Stimulated activated CD8-positive, alpha-beta memory T cell treated with anti-CD3 and anti-CD28 coated beads, Interleukin-12 subunit alpha, Interleukin-12 subunit beta, amount 100 ng/mL, for 4 hours (primary cell): ENCODE measurements at regions not wholly inside any gene's neighbourhood (a gene's known extent, or its start where the extent isn't known, plus 50 kb on each side); places are given as distances from the start of the nearest gene placed in this dataset.
"Not testable (repeated sequence)": the region's sequence is repeated elsewhere in the genome, so short reads cannot be mapped to it uniquely, and the experiment has no call there.

Experiments used
- DNase-seq: peaks from one replicate; pipeline ENCODE4 v3.0.0-alpha.2; 2020; ENCODE audit warnings: low read depth

DNA sequence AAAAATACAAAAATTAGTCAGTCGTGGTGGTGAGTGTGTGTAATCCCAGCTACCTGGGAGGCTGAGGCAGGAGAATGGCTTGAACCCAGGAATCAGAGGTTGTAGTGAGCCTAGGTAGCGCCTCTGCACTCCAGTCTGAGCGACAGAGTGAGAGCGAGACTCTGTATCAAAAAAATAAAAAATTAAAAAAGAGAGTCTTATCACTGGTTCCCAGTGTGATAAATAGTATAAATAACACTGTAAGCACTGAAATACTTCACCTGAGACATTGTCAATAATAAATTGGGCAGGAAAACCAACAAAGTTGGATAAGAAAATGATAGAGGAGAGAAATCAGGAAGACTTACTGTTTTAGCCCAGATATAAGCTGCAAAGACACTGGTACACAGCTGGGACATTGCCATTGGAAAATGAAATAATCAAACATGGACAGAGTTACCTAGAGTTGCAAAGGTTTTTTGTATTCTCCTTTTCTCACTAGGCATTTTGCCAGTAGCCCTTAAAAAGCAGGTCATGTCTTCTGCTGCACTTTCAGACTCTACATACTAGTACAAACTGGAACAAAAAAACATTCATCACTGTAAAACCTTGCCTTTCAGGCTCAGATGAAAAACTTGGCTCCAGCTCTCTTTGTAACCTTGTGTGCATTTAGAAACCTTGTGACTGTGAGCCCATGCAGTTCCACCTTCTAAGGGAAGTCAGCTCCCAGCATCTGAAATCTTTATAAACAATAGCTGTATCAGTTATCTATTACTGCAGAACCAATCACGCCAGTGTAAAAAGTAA lies 55.0 kb upstream of the PPP1R2C start:
- no peak for DNase-seq

DNA sequence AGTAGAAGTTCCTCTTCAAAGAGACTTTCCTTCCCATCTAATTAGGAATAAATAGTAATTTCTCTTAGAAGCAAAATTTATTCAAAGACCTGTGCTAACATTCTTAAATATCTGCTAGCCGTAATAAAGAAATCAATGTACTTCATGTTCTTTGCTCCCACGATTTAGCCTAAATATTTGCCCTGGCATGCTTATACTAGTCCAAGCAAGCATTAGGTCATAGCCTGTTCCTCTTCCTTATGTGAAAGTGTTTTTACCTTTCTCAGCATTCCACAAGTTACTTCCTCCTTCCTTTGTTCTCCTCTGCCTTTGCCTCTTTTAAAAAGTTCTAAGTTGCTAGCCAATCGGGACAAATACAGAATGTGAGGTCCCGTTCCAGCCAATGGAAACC lies 55.6 kb upstream of the PPP1R2C start:
- DNase-seq, result not testable (repeated sequence)

DNA sequence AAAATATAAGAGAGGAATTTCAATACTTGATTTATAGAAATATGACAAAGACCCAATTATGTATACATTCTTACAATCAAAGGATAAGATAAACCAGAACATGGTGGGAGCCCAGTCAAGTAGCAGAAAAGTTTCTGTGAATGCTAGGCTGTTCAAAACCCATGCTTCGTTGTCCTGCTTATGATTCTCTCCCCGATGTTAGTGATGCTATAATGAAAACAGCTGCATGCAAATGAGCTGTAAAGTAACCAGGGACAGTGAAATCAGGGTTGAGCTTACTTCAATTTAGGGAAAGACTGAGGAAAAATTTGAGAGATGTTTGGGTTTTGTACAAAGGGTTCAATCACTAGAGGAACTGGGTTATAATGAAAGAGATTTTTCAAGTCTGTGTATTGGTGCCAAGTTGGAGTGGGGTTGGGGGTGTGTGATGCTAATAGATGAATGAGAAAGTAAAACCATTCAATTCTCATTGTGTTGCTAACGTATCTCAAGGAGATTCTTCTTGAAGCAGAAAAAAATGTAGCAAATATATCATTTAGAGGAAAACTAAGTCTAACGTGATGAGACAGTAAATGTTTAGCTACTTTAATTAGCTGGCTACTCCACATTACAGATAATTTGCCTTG lies 59.3 kb upstream of the PPP1R2C start:
- DNase-seq, result no peak

DNA sequence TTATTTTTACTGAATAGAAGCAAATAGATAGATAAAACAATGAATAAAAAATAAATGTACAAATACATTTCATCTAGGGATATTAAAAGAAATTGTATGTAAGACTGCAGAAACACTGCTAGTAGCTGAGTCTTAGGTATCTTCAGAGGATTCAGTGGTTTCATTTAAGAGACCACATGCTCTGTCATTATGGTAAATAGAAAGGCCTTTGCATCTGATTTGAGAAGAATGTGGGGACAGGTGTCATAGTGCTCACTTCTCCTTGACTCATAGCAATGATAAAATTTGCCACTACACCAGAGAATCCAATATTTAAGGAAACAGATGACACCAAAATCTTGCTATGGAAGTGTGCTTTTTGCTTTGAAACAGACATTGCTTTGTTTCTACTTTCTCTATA lies 59.8 kb upstream of the PPP1R2C start:
- DNase-seq, result no peak

DNA sequence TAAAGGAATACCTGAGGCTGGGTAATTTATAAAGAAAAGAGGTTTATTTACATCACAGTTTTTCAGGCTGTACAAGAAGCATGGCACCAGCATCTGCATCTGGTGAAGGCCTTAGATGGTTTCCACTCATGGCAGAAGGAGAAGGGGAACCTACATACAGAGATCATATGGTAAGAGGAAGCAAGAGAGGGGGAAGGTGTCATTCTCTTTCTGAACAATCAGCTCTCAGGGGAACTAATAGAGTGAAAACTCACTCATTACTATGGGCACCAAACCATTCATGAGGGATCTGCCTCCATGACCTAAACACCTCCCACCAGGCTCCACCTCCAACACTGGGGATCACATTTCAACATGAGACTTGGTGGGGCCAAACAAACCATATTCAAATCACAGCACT lies 61.7 kb upstream of the PPP1R2C start:
- no peak for DNase-seq

DNA sequence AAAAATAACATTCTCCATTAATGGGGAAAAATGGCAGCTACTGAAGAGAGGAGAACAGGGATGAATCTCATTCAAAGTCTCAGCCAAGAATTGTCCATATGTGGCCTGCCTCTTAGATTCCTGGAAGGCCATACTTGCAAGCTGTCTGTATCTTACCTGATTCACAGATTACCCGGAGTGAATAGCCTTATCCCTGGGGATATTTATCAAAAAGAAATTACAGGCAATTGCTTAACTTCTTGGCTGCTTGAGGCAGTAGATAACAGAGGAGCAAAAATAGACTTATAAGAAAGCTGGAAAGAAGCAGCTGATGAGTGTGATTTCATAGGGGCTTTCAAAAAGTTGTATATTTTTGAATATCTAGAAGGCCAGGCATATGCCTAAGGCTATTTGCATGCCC lies 68.8 kb upstream of the PPP1R2C start:
- no peak for DNase-seq

DNA sequence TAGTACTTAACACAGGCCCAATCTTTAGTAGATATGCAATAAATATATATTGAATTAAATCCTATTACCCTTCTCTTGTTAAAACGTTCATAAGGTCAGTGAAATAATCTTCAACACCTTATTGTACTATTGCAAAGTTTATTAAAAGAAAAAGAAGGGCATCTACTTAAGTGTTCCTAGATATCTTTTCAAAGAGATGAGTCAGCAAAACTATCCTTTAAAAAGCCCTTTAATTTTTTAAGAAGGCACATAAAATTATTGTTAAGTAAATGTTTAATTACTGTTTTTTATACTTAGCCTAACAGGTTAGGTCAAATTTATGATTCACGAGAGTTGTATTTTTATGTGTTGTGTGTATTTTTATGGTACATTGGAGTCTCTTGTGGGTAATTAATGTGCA lies 77.3 kb upstream of the PPP1R2C start:
- DNase-seq, result no peak

DNA sequence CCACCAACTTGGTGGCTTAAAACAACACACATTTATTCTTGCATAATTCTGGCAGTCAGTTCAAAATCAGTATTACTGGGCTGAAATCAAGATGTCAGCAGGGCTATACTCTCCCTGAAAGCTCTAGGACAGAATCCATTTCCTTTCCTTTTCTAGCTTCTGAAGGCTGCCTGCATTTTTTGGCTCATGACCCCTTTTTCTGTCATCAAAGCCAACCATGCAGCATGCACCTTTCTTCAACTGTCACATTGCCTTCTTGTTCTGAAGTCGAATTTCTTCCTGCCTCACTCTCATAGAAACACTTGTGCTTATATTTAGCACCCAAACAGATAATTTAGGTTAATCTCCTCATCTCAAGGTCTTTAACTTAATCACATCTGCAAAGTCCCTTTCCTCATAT lies 79.8 kb upstream of the PPP1R2C start:
- no peak for DNase-seq

DNA sequence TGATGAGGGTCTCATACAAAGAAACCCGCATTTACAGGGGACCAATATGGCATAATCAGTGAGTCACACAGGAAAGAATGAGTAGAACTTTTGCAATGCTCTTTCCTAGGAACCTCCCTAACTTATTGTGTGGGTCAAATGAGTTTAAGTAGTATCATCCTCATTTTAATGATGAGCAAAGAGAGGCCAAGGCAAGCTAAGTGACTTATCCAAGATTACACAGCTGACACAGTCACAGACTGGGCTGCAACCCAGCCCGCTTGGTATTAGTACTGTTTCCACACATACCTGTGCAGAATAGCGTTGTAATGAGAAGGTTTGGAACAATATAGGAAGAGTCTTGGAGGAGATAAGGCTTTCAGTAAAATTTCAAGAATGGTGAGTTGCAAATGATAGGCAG lies 91.0 kb upstream of the PPP1R2C start:
- DNase-seq, result no peak

DNA sequence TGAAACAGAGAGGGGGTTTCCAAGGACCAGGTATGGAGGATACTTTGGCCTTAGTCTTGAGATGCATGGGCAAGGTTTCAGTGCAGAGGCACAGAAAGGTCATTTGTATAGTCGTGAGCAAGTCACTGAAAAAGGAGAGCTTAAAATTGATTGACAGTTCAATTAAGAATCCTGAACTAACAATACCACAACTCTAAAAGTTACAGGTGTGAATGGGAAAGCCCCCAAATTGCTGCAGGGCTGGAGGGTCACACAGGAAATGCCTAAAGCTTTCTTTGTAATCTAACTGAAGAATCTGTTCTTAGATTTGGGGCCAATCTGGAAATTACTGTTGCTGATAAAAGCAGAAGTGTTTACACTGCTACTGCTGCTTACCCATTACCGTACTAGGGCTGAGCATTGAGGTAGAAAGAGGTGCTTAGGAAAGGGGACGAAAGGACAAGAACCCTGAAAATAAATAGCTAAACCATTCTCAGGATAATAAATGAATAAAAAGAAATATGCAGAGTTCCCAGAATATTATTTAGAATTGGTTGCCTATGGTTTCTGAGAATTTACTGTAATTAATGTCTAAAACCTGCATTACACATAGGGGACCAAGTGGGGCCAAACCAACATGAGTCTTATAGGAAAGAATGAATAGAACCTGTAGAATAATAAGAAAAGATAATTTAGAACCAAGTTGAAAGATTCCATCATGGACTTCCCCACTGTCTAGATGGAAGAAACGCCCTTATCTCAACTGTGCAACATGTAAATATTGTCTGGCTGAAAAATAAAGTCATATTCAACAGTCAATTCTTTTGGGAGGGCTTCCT lies 91.9 kb upstream of the PPP1R2C start:
- DNase-seq, result no peak

DNA sequence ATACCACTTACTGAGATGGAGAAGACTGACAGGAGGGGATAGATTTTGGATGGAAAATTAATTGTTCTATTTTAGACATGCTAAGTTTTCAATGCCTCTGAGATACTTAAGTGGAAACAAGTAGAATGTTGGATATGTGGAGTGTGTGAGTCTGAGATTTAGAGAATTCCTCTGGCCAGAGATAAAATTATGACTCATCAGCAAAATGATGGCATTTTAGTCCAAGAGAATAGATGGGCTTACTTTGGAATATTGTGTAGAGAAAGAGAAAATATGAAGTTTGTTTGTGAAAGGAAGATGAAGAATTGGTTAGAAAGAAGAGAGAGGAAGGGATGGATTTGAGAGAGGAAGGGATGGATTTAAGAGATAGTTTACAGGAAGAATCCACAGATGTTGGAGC lies 108.6 kb upstream of the PPP1R2C start:
- DNase-seq, result no peak

DNA sequence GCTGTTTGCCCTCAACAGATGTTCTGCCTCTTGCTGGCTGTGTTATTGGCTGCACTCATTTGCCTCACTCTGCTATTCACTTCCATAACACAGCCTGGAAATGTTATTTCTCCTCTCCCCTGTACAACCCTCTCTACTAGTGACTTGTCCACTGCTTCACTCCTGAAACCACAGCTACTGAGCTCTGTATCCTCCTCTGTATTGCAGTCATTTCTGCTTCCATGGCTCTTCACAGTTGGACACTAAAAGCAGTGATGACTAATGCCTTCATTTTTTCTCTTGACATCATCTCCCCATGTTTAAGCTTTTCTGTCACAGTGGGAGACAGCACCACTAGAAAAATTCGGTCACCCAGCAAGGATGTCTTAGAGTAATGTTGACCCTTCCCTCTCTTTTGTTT lies 123.0 kb upstream of the PPP1R2C start:
- no peak for DNase-seq

DNA sequence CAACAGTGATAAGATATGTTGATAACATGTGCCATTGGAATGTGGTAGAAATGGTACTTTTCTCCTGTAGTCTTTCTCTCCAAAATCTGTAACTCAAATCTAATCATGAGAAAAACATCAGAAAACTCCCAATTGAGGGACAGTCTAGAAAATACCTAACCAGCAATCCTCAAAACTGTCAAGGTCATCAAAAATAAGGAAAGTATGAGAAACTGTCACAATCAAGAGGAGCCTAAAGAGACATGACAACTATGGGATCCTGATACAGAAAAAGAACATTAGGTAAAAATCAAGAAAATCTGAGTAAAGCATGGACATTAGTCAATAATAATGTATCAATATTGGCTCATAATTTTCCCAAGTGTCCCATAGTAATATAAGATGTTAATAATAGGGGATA lies 124.5 kb upstream of the PPP1R2C start:
- no peak for DNase-seq

DNA sequence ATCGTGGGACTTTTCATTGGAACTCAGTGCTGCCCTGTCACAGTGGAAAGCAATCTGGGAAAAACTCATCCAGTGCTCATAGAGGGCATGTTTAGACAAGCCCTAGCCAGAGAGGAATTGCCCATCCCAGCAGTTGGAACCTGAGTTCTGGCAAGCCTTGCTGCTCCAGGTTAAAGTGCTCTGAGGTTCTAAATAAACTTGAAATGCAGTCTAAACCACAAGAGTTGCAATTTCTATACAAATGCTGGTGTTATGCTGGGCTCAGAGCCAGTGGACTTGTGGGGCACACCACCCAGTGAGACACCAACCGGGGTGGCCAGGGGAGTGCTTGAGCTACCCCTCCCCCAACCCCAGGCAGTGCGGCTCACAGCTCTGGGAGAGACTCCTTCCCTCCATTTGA lies 142.8 kb upstream of the PPP1R2C start:
- DNase-seq, result no peak

DNA sequence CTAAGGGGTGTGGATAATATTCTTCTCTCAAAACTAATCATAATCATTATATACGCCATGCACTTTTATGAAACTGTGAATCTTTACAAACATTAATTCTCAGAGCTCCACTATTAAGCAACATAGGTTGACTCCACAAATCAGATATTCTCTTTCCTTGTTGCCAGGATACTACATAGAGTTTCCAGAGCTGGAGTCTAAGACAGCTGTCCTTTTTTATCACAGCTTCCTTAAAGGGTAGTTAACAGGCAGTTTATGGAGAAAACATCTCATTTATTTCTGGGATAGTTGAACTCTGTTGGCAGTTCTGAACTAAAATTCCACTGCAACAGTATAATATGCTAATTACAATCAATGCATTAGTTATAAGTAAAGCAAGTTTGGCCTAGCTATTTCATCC lies 152.1 kb upstream of the PPP1R2C start:
- no peak for DNase-seq

DNA sequence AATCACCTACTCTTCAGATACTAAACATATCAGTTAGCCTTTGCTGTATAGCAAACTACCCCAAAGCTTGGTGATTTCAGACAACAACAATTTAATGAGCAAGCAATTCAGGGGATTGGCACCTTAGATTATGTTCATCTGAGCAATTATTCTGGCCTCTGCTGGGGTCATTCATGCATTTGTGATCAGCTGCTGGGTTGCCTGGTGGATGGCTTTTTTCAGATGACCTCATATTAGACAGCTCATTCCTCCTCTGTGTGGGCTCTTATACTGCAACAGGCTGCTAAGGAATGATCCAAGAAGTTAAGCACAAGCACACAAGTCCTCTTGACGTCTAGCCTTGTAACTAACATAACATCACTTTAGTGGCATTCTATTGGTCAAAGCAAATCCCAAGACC lies 153.0 kb upstream of the PPP1R2C start:
- no peak for DNase-seq

DNA sequence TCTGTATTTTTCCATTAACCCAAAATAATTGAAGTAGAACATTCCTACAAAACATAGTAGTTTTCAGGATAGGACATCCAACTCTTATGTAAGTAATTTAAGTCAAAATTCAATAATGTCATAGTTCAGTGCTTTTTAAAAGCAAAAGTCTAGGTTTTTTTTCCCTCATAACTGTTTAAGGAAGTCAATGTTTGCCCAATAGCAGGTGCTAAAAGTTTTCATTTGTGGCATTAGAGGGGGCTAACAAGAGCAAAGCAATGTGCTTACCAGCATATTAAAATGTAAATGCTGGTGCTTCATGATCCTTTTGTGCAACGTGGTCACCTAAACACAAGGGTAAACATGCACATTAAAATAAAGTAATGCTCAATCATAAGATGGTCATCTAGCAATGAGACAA lies 155.2 kb upstream of the PPP1R2C start:
- DNase-seq, result no peak

DNA sequence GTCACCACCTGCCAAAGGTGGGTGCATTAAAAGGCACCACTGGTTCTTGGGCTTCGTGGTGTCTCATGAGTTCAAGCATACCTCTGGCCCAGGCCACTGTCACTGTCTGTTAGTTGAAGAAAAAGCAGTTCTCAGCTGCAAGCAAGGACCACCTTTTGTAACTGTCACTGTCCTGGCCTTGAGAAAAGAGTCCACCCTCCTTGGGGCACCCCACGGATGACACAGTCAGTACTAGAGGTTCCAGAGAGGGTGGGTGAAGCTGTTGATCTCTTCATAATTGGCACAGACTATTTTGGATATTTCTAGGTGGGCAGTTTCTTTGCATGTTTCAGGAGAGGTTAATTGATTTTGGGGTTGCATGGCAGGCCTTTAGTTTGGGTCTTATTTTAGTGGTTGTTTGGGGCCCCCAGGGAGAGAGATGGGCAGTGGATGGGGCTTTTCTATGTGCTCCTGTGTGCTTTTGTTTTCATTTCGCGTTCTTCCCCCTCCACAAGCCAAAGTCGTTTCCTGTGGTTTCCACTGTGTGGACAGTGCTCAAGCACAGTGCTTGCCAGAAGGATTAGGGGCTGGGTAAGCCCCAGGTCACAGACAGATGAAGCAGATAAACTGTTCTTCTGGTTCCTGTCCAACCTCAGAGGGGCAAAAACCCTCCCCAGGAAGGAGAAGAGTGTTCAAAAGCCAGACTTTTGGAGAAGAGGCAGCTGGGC lies 156.2 kb upstream of the PPP1R2C start:
- no peak for DNase-seq

DNA sequence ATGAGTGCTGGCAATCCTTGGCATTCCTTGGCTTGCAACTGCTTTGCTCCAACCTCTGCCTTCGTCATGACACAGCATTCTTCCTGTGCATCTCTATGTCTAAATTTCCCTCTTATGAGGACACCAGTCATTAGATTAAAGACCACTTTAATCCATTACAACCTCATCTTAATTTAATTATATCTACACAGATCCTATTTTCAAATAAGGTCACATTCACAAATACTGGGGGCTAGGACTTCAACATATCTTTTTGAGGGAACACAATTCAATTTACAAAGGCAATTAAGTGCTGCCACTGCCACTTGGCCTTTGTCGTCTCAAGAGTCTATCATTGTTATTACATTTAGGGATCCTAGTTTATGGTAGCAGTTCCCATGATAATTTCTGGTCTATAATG lies 163.7 kb upstream of the PPP1R2C start:
- DNase-seq, result no peak

DNA sequence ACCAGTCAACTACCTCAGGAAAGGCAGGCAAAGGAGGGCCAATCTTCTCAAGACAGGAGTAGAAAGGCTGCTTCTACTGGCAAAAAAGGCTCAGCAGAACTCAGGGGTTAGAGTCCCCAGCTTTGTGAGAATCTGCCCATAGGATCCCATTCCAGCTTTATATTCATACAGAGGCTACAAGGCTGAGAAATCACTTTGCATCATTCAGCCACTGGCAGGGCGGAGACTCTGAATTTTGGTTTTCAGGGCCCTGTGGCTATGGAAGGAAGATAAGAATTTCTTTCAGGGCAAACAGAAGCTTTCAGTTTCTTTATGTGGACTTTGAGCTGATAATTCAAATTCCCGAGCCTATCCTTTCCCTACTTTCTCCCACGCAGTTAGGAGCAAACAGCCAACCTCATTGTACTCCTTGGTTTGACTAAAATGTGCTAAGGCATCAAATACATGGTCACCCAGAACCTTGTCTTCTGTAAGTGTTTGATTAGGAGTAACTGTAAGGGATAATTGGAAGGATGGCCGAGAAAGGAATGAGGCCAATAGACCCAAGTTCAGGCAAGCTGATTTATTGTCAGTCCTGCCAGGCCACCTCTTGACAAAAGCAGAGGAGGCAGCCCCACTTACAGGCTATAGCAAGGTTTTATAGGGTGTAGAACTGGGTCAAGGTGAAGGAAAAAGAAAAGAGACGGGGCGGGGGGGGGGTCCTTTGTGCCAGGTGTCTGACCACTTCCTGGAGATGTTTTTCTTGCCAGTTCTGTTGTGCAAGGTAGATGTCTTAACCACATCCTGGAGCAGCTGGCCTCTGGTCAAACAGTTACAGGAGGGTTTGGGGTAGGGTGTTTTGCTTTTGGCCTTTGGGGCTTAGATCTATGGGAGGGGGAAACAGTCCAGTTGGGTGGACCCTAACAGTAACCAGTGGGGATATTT lies 165.3 kb upstream of the PPP1R2C start:
- DNase-seq, result no peak

DNA sequence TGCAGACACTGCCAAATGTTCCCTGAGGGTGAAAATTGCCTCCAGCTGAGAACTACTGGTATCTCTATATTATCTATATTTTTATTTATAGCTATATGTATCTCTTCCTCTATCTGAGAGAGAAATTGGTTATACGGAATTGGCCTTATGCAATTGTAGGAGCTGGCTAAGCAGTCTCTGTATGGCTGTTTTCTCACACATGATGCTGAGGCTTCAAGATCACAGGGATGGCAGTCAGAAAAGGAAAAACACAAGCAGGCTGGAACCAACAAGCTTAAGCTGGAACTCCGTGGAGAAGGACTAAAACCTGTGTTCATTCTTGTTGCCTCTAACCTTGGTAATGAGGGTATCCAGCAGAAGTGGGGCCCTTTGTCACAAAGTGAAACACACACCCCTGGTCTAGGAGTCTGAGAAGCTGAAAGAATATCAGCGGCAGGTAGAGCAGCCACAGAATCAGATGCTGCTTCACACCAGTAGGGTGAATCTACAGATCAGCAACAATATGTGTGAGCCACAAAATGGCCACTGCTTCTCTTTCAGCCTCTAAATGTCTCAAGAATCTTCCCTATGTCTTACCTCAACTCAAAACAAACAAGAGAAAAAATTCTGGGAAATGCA lies 166.5 kb upstream of the PPP1R2C start:
- DNase-seq, result no peak
